Testis (tissue), 2 donors: ENCODE measurements at regions not wholly inside any gene's neighbourhood (a gene's known extent, or its start where the extent isn't known, plus 50 kb on each side); places are given as distances from the start of the nearest gene placed in this dataset.

Experiments
- POLR2A ChIP-seq: fragments of 450-650 bp; IDR thresholded peaks from one replicate; pipeline ENCODE4 v1.6.1; 2017; ENCODE audit warnings: antibody characterized with exemption, mild to moderate bottlenecking, moderate library complexity
- TF ChIP-seq, protein P1 (sequence below), 3 experiments: fragments of 450-650 bp in 2 of 3; fragments of 200-600 bp in 1 of 3; sonication (generic) in 1 of 3; IDR thresholded peaks; one replicate each; pipeline ENCODE4 v1.5.1; 2016 to 2019; ENCODE audit warnings: antibody characterized with exemption in 3 of 3, mild to moderate bottlenecking in 2 of 3, moderate library complexity in 1 of 3

DNA sequence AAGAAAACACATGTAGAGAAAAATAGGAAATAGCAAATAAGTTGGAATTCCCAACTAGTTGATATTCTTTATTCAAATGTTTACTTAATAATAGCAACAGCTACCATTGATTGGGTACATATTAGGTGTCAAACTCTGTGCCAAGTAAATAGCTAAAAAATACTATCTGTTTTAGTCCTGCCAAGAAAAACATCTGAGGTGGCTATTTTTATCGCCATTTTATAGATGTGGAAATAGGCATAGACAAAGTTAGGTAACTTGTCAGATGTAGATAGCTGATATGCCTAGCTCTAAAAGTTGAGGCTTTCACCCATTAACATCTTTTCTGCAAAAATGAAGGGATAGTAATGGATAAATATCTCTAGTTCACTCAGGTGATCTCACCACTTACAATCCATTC is 549.2 kb upstream of the ID4 start:
- TF ChIP-seq, protein P1, sequence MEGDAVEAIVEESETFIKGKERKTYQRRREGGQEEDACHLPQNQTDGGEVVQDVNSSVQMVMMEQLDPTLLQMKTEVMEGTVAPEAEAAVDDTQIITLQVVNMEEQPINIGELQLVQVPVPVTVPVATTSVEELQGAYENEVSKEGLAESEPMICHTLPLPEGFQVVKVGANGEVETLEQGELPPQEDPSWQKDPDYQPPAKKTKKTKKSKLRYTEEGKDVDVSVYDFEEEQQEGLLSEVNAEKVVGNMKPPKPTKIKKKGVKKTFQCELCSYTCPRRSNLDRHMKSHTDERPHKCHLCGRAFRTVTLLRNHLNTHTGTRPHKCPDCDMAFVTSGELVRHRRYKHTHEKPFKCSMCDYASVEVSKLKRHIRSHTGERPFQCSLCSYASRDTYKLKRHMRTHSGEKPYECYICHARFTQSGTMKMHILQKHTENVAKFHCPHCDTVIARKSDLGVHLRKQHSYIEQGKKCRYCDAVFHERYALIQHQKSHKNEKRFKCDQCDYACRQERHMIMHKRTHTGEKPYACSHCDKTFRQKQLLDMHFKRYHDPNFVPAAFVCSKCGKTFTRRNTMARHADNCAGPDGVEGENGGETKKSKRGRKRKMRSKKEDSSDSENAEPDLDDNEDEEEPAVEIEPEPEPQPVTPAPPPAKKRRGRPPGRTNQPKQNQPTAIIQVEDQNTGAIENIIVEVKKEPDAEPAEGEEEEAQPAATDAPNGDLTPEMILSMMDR (IDR thresholded peaks at IDR 0.05) = no peak
- TF ChIP-seq POLR2A = no peak
